Prostate gland (tissue), 2 donors: ENCODE measurements at regions not wholly inside any gene's neighbourhood (a gene's known extent, or its start where the extent isn't known, plus 50 kb on each side); places are given as distances from the start of the nearest gene placed in this dataset.

ENCODE experiments used
- POLR2A ChIP-seq: fragments of 450-650 bp; IDR thresholded peaks from one replicate; pipeline ENCODE4 v1.6.1; 2016; ENCODE audit warnings: antibody characterized with exemption, mild to moderate bottlenecking
- TF ChIP-seq, protein P1 (sequence below), 4 experiments: fragments of 200-600 bp in 2 of 4; fragments of 450-650 bp in 2 of 4; sonication (generic) in 2 of 4; IDR thresholded peaks; 1 replicate in 3 of 4; 2 replicates in 1 of 4; pipeline ENCODE4 v1.5.1; 2016 to 2019; ENCODE audit warnings: antibody characterized with exemption in 4 of 4, mild to moderate bottlenecking in 2 of 4, moderate library complexity in 2 of 4

DNA sequence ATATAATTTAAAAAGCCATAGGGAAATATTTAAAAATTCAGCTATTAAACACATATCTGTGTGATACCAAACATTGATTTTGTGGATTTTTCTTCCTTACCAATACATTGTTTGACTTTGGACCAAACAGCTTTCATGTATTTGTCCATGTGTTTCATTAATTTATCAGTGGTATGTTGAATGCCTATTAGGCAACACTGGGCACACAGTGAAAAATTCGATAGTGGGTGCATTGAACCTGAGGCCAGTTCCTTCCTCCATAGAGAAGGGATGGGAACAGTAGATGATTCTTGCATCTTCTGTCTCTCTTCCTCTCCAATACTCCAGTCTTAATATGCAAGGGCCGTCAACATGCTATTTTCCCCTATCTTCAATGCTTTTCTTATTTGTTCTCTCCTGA is 110.2 kb upstream of the NR3C1 start:
- TF ChIP-seq, protein P1, sequence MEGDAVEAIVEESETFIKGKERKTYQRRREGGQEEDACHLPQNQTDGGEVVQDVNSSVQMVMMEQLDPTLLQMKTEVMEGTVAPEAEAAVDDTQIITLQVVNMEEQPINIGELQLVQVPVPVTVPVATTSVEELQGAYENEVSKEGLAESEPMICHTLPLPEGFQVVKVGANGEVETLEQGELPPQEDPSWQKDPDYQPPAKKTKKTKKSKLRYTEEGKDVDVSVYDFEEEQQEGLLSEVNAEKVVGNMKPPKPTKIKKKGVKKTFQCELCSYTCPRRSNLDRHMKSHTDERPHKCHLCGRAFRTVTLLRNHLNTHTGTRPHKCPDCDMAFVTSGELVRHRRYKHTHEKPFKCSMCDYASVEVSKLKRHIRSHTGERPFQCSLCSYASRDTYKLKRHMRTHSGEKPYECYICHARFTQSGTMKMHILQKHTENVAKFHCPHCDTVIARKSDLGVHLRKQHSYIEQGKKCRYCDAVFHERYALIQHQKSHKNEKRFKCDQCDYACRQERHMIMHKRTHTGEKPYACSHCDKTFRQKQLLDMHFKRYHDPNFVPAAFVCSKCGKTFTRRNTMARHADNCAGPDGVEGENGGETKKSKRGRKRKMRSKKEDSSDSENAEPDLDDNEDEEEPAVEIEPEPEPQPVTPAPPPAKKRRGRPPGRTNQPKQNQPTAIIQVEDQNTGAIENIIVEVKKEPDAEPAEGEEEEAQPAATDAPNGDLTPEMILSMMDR (IDR thresholded peaks at IDR 0.05): no peak
- no peak for TF ChIP-seq POLR2A
